ENCODE measurements at regions not wholly inside any gene's neighbourhood (a gene's known extent, or its start where the extent isn't known, plus 50 kb on each side); places are given as distances from the start of the nearest gene placed in this dataset.

DNA sequence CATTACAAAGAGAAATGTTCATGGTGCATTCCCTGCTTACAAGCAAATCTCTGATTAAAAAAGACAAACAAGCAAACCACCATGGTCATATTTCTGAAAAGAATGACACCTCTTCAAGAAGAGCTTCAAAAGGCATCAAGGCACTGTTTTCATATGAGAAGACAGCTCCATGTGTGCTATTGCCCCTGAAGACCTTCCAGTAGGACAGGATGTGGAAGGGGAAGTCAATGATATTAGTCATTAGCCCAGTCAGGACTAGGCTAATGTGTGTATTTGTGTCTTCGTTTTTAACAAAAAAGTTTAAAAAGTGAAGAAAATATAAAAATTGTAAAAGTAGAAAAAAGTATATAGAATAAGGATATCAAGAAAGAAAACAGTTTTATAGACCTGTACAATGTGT lies 534.7 kb upstream of the ARGLU1 start:
- H4K20me1 ChIP-seq (ENCODE audit: insufficient read depth), result no peaks in the 10 kb centered on the region
- ATAC-seq, result no peak
- ChIA-PET CTCF (no interaction called here), POLR2A (no interaction called here), RAD21 (ENCODE audit: low non-redundant PET in 1 of 2, low total read pairs in 2 of 2, uncharacterized antibody in 2 of 2, unreplicated experiment in 2 of 2) (no interaction called here)
- no peaks in the 10 kb centered on the region for H3K27me3 ChIP-seq (ENCODE audit: insufficient read depth, low read length)
- H3K27ac ChIP-seq (ENCODE audit: low read depth, low read length), result no peak overlapping the region
- no peaks in the 10 kb centered on the region for H3K79me2 ChIP-seq (ENCODE audit: insufficient read depth, low read length)
- H3K4me3 ChIP-seq (replicated peaks in 1 of 2; ENCODE audit: low read depth in 1 of 2, low read length in 2 of 2), result no peak overlapping the region
- no peaks in the 10 kb centered on the region for H3K9me2 ChIP-seq (ENCODE audit: insufficient read depth)
- no peak overlapping the region for H3K9ac ChIP-seq (ENCODE audit: low read length)
- intact Hi-C loops (cut with micrococcal nuclease), result no loop called here
- no peak overlapping the region for H3K4me2 ChIP-seq (ENCODE audit: low read length)
- no peaks in the 10 kb centered on the region for H3K4me1 ChIP-seq (ENCODE audit: control insufficient read depth in 1 of 2, insufficient read depth in 2 of 2, low read length in 2 of 2)
- TF ChIP-seq CEBPB (IDR thresholded peaks at IDR 0.05; ENCODE audit: low read depth) (no peak), ZNF274 (IDR thresholded peaks at IDR 0.05; ENCODE audit: low read depth, low read length) (no peak), TCF7L2 (IDR thresholded peaks at IDR 0.05; ENCODE audit: borderline replicate concordance, extremely low read depth, insufficient read depth, insufficient read length) (no peak), RAD21 (IDR thresholded peaks at IDR 0.05; ENCODE audit: low read depth) (no peak), SRF (IDR thresholded peaks at IDR 0.05; ENCODE audit: low read depth) (no peak), FOSL1 (IDR thresholded peaks at IDR 0.05; ENCODE audit: low read depth) (no peak), YY1 (IDR thresholded peaks at IDR 0.05; ENCODE audit: extremely low read depth, insufficient replicate concordance, low read depth, low read length) (no peak), ZFX (IDR thresholded peaks at IDR 0.05) (no peak), EZH2phosphoT487 (IDR thresholded peaks at IDR 0.05; ENCODE audit: borderline replicate concordance) (no peak), SP1 (IDR thresholded peaks at IDR 0.05; ENCODE audit: low read depth) (no peak), SIN3A (IDR thresholded peaks at IDR 0.05; ENCODE audit: low read depth) (no peak), ELF1 (IDR thresholded peaks at IDR 0.05; ENCODE audit: borderline replicate concordance, low read depth) (no peak), EZH2 (IDR thresholded peaks at IDR 0.05) (no peak)
- TF ChIP-seq, protein P1, sequence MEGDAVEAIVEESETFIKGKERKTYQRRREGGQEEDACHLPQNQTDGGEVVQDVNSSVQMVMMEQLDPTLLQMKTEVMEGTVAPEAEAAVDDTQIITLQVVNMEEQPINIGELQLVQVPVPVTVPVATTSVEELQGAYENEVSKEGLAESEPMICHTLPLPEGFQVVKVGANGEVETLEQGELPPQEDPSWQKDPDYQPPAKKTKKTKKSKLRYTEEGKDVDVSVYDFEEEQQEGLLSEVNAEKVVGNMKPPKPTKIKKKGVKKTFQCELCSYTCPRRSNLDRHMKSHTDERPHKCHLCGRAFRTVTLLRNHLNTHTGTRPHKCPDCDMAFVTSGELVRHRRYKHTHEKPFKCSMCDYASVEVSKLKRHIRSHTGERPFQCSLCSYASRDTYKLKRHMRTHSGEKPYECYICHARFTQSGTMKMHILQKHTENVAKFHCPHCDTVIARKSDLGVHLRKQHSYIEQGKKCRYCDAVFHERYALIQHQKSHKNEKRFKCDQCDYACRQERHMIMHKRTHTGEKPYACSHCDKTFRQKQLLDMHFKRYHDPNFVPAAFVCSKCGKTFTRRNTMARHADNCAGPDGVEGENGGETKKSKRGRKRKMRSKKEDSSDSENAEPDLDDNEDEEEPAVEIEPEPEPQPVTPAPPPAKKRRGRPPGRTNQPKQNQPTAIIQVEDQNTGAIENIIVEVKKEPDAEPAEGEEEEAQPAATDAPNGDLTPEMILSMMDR (IDR thresholded peaks at IDR 0.05 in 2 of 3, conservative IDR thresholded peaks at IDR 0.05 in 1 of 3; ENCODE audit: borderline replicate concordance in 1 of 3, insufficient read depth in 1 of 3, low read depth in 2 of 3, low read length in 2 of 3), result no peak
- TF ChIP-seq, protein P2, sequence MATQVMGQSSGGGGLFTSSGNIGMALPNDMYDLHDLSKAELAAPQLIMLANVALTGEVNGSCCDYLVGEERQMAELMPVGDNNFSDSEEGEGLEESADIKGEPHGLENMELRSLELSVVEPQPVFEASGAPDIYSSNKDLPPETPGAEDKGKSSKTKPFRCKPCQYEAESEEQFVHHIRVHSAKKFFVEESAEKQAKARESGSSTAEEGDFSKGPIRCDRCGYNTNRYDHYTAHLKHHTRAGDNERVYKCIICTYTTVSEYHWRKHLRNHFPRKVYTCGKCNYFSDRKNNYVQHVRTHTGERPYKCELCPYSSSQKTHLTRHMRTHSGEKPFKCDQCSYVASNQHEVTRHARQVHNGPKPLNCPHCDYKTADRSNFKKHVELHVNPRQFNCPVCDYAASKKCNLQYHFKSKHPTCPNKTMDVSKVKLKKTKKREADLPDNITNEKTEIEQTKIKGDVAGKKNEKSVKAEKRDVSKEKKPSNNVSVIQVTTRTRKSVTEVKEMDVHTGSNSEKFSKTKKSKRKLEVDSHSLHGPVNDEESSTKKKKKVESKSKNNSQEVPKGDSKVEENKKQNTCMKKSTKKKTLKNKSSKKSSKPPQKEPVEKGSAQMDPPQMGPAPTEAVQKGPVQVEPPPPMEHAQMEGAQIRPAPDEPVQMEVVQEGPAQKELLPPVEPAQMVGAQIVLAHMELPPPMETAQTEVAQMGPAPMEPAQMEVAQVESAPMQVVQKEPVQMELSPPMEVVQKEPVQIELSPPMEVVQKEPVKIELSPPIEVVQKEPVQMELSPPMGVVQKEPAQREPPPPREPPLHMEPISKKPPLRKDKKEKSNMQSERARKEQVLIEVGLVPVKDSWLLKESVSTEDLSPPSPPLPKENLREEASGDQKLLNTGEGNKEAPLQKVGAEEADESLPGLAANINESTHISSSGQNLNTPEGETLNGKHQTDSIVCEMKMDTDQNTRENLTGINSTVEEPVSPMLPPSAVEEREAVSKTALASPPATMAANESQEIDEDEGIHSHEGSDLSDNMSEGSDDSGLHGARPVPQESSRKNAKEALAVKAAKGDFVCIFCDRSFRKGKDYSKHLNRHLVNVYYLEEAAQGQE (IDR thresholded peaks at IDR 0.05; ENCODE audit: low read depth), result no peak
- TF ChIP-seq, protein P3, sequence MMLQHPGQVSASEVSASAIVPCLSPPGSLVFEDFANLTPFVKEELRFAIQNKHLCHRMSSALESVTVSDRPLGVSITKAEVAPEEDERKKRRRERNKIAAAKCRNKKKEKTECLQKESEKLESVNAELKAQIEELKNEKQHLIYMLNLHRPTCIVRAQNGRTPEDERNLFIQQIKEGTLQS (IDR thresholded peaks at IDR 0.05), result no peak
- TF ChIP-seq, protein P4, sequence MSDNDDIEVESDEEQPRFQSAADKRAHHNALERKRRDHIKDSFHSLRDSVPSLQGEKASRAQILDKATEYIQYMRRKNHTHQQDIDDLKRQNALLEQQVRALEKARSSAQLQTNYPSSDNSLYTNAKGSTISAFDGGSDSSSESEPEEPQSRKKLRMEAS (IDR thresholded peaks at IDR 0.05), result no peak
- TF ChIP-seq, protein P5, sequence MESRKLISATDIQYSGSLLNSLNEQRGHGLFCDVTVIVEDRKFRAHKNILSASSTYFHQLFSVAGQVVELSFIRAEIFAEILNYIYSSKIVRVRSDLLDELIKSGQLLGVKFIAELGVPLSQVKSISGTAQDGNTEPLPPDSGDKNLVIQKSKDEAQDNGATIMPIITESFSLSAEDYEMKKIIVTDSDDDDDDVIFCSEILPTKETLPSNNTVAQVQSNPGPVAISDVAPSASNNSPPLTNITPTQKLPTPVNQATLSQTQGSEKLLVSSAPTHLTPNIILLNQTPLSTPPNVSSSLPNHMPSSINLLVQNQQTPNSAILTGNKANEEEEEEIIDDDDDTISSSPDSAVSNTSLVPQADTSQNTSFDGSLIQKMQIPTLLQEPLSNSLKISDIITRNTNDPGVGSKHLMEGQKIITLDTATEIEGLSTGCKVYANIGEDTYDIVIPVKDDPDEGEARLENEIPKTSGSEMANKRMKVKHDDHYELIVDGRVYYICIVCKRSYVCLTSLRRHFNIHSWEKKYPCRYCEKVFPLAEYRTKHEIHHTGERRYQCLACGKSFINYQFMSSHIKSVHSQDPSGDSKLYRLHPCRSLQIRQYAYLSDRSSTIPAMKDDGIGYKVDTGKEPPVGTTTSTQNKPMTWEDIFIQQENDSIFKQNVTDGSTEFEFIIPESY (IDR thresholded peaks at IDR 0.05; ENCODE audit: extremely low read depth, insufficient replicate concordance, low read length), result no peak
- no peaks in the 10 kb centered on the region for H3K9me3 ChIP-seq (ENCODE audit: control insufficient read depth in 1 of 2, insufficient read depth in 1 of 2, low read depth in 1 of 2, low read length in 2 of 2)
- no TSS peak for BruUV-seq (replicated peaks)
- no peak overlapping the region for H2AFZ ChIP-seq (ENCODE audit: low read depth, low read length, poor library complexity, severe bottlenecking)
- no peak for DNase-seq (ENCODE audit: low read depth, low spot score)
- no peaks in the 10 kb centered on the region for H3K36me3 ChIP-seq (ENCODE audit: control insufficient read depth in 1 of 2, insufficient read depth in 2 of 2, low read length in 2 of 2)
